ENCODE measurements at regions not wholly inside any gene's neighbourhood (a gene's known extent, or its start where the extent isn't known, plus 50 kb on each side); places are given as distances from the start of the nearest gene placed in this dataset.
A peak's percentile ranks its signal among the peaks of the same experiment; 100 is the strongest.
"Not testable (repeated sequence)": the region's sequence is repeated elsewhere in the genome, so short reads cannot be mapped to it uniquely, and the experiment has no call there.

GRCh38 chr11:93032580-93032979 lies 63.1 kb downstream of the MTNR1B start:
- DNase-seq (ENCODE audit: low read depth in 4 of 4, low spot score in 3 of 4): no peak

- no peak for DNase-seq (ENCODE audit: low read depth in 4 of 4, low spot score in 3 of 4)
Observed at GRCh38 chr11:93033093-93033492, 63.6 kb downstream of the MTNR1B start.

GRCh38 chr11:93034031-93034722 lies 64.7 kb downstream of the MTNR1B start:
- DNase-seq (ENCODE audit: low read depth in 4 of 4, low spot score in 3 of 4): no peak

GRCh38 chr11:93034723-93035039 lies 65.2 kb downstream of the MTNR1B start:
- DNase-seq (ENCODE audit: low read depth in 4 of 4, low spot score in 3 of 4): no peak

GRCh38 chr11:93038521-93038920 lies 69.1 kb downstream of the MTNR1B start:
- DNase-seq (ENCODE audit: low read depth in 4 of 4, low spot score in 3 of 4): no peak

- DNase-seq (ENCODE audit: low read depth in 4 of 4, low spot score in 3 of 4): no peak
Observed at GRCh38 chr11:93039531-93040240, 70.2 kb downstream of the MTNR1B start.

GRCh38 chr11:93041682-93042081 lies 72.2 kb downstream of the MTNR1B start:
- no peak for DNase-seq (ENCODE audit: low read depth in 4 of 4, low spot score in 3 of 4)

GRCh38 chr11:93043186-93043585 lies 73.7 kb downstream of the MTNR1B start:
- DNase-seq (ENCODE audit: low read depth in 4 of 4, low spot score in 3 of 4): not testable (repeated sequence)

- no peak for DNase-seq (ENCODE audit: low read depth in 4 of 4, low spot score in 3 of 4)
Observed at GRCh38 chr11:93049740-93050139, 80.3 kb downstream of the MTNR1B start.

- no peak for DNase-seq (ENCODE audit: low read depth in 4 of 4, low spot score in 3 of 4)
Observed at GRCh38 chr11:93051186-93051585, 81.7 kb downstream of the MTNR1B start.

GRCh38 chr11:93053864-93054263 lies 84.4 kb downstream of the MTNR1B start:
- DNase-seq (ENCODE audit: low read depth in 4 of 4, low spot score in 3 of 4): no peak

GRCh38 chr11:93054279-93054678 lies 84.8 kb downstream of the MTNR1B start:
- no peak for DNase-seq (ENCODE audit: low read depth in 4 of 4, low spot score in 3 of 4)

- DNase-seq (ENCODE audit: low read depth in 4 of 4, low spot score in 3 of 4): no peak
Observed at GRCh38 chr11:93054881-93055280, 85.4 kb downstream of the MTNR1B start.

GRCh38 chr11:93059117-93059957 lies 89.9 kb downstream of the MTNR1B start:
- no peak for DNase-seq (ENCODE audit: low read depth in 4 of 4, low spot score in 3 of 4)

- peak in 1 of 4 donors; percentile 4 for DNase-seq (ENCODE audit: low read depth in 4 of 4, low spot score in 3 of 4)
Observed at GRCh38 chr11:93063086-93063485, 93.6 kb downstream of the MTNR1B start.

- DNase-seq (ENCODE audit: low read depth in 4 of 4, low spot score in 3 of 4): not testable (repeated sequence)
Observed at GRCh38 chr11:93065074-93065674, 95.7 kb downstream of the MTNR1B start.

- DNase-seq (ENCODE audit: low read depth in 4 of 4, low spot score in 3 of 4): no peak
Observed at GRCh38 chr11:93067881-93068390, 98.5 kb downstream of the MTNR1B start.

- no peak for DNase-seq (ENCODE audit: low read depth in 4 of 4, low spot score in 3 of 4)
Observed at GRCh38 chr11:93072229-93072914, 102.9 kb downstream of the MTNR1B start.

- DNase-seq (ENCODE audit: low read depth in 4 of 4, low spot score in 3 of 4): no peak
Observed at GRCh38 chr11:93073026-93073425, 103.6 kb downstream of the MTNR1B start.

Data from right renal pelvis (tissue), 4 donors.